ENCODE measurements at regions not wholly inside any gene's neighbourhood (a gene's known extent, or its start where the extent isn't known, plus 50 kb on each side); places are given as distances from the start of the nearest gene placed in this dataset.

GRCh38 chr1:56284928-56285327, 294.4 kb downstream of the PLPP3 start:
- Mint-ChIP-seq H3K4me3 (ENCODE audit: low read depth, unreplicated experiment) (no peak overlapping the region), H3K4me1 (ENCODE audit: low read depth, unreplicated experiment) (peaks cover 32% of the 10 kb centered on the region), H3K27ac (ENCODE audit: unreplicated experiment) (no peak overlapping the region), H3K9me3 (ENCODE audit: low read depth, unreplicated experiment) (peaks cover 3% of the 10 kb centered on the region), H3K27me3 (ENCODE audit: unreplicated experiment) (no peaks in the 10 kb centered on the region), H3K36me3 (ENCODE audit: insufficient read depth, unreplicated experiment) (no peaks in the 10 kb centered on the region)
- BruUV-seq (replicated peaks), result no TSS peak
- CTCF ChIA-PET, result interaction anchor here (0.5 kb wide), 1 partner anchor 294 kb away, joined by 3 read pairs; the partner anchor contains the start of gene PLPP3
- intact Hi-C loops (cut with micrococcal nuclease; ENCODE audit: unreplicated experiment), result loop anchor here (2.0 to 10.0 kb wide), 4 partner anchors 46 to 190 kb away; no protein-coding TSS in a partner anchor
- peak; percentile 71 for DNase-seq
- no peak for TF ChIP-seq CTCF (IDR thresholded peaks at IDR 0.05; ENCODE audit: unreplicated experiment)

- Mint-ChIP-seq H3K9me3 (ENCODE audit: low read depth, unreplicated experiment) (no peaks in the 10 kb centered on the region), H3K27ac (ENCODE audit: unreplicated experiment) (no peak overlapping the region), H3K36me3 (ENCODE audit: insufficient read depth, unreplicated experiment) (no peaks in the 10 kb centered on the region), H3K4me1 (ENCODE audit: low read depth, unreplicated experiment) (peaks cover 7% of the 10 kb centered on the region), H3K4me3 (ENCODE audit: low read depth, unreplicated experiment) (no peak overlapping the region), H3K27me3 (ENCODE audit: unreplicated experiment) (no peaks in the 10 kb centered on the region)
- intact Hi-C loops (cut with micrococcal nuclease; ENCODE audit: unreplicated experiment), result no loop called here
- no peak for TF ChIP-seq CTCF (IDR thresholded peaks at IDR 0.05; ENCODE audit: unreplicated experiment)
- BruUV-seq (replicated peaks), result no TSS peak
- DNase-seq, result no peak
- CTCF ChIA-PET, result no interaction called here
Measured at GRCh38 chr1:56278061-56278460, 301.3 kb downstream of the PLPP3 start.

GRCh38 chr1:56268519-56269140, 310.7 kb downstream of the PLPP3 start:
- no peak overlapping the region for H3K27ac Mint-ChIP-seq (ENCODE audit: unreplicated experiment)
- TF ChIP-seq CTCF (IDR thresholded peaks at IDR 0.05; ENCODE audit: unreplicated experiment), result no peak
- intact Hi-C loops (cut with micrococcal nuclease; ENCODE audit: unreplicated experiment), result no loop called here
- H3K36me3 Mint-ChIP-seq (ENCODE audit: insufficient read depth, unreplicated experiment), result no peaks in the 10 kb centered on the region
- peaks cover 6% of the 10 kb centered on the region for H3K9me3 Mint-ChIP-seq (ENCODE audit: low read depth, unreplicated experiment)
- no peak for DNase-seq
- BruUV-seq (replicated peaks), result no TSS peak
- CTCF ChIA-PET, result no interaction called here
- H3K4me3 Mint-ChIP-seq (ENCODE audit: low read depth, unreplicated experiment), result no peak overlapping the region
- no peaks in the 10 kb centered on the region for H3K27me3 Mint-ChIP-seq (ENCODE audit: unreplicated experiment)
- H3K4me1 Mint-ChIP-seq (ENCODE audit: low read depth, unreplicated experiment), result no peaks in the 10 kb centered on the region

GRCh38 chr1:56267611-56268010, 311.8 kb downstream of the PLPP3 start:
- Mint-ChIP-seq H3K9me3 (ENCODE audit: low read depth, unreplicated experiment) (peaks cover 6% of the 10 kb centered on the region), H3K27ac (ENCODE audit: unreplicated experiment) (no peak overlapping the region), H3K4me1 (ENCODE audit: low read depth, unreplicated experiment) (no peaks in the 10 kb centered on the region), H3K36me3 (ENCODE audit: insufficient read depth, unreplicated experiment) (no peaks in the 10 kb centered on the region), H3K27me3 (ENCODE audit: unreplicated experiment) (no peaks in the 10 kb centered on the region), H3K4me3 (ENCODE audit: low read depth, unreplicated experiment) (no peak overlapping the region)
- intact Hi-C loops (cut with micrococcal nuclease; ENCODE audit: unreplicated experiment), result no loop called here
- DNase-seq, result no peak
- no peak for TF ChIP-seq CTCF (IDR thresholded peaks at IDR 0.05; ENCODE audit: unreplicated experiment)
- CTCF ChIA-PET, result no interaction called here
- BruUV-seq (replicated peaks), result no TSS peak

Data from Calu3 (cell line).